ENCODE measurements at regions not wholly inside any gene's neighbourhood (a gene's known extent, or its start where the extent isn't known, plus 50 kb on each side); places are given as distances from the start of the nearest gene placed in this dataset.

DNA sequence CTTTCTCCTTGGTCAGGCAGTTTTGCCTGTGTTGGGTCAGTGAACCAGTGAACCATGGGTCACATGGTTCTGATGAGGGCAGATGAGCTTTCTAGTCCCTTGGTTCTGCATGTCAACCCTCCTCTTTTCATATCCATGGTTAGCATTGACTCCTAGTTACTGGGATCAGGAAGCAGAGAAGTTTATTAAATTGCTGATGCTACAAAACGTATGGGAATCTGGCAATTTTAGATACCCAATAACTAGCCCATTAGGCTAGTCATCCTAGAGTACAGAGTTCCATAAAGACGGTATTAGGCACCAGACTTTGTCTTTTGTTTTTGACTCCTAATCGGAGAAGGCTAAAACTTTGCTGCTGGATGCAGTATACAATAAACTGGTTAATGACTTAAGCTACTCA is 273.1 kb downstream of the ATPSCKMT start:
- DNase-seq (ENCODE audit: low read depth in 2 of 2): no peak
- H3K4me3 ChIP-seq (replicated peaks in 1 of 2; ENCODE audit: low read depth in 2 of 2, low read length in 2 of 2): no peak overlapping the region
- TF ChIP-seq, protein P1, sequence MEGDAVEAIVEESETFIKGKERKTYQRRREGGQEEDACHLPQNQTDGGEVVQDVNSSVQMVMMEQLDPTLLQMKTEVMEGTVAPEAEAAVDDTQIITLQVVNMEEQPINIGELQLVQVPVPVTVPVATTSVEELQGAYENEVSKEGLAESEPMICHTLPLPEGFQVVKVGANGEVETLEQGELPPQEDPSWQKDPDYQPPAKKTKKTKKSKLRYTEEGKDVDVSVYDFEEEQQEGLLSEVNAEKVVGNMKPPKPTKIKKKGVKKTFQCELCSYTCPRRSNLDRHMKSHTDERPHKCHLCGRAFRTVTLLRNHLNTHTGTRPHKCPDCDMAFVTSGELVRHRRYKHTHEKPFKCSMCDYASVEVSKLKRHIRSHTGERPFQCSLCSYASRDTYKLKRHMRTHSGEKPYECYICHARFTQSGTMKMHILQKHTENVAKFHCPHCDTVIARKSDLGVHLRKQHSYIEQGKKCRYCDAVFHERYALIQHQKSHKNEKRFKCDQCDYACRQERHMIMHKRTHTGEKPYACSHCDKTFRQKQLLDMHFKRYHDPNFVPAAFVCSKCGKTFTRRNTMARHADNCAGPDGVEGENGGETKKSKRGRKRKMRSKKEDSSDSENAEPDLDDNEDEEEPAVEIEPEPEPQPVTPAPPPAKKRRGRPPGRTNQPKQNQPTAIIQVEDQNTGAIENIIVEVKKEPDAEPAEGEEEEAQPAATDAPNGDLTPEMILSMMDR (IDR thresholded peaks at IDR 0.05; ENCODE audit: low read depth, low read length): no peak

DNA sequence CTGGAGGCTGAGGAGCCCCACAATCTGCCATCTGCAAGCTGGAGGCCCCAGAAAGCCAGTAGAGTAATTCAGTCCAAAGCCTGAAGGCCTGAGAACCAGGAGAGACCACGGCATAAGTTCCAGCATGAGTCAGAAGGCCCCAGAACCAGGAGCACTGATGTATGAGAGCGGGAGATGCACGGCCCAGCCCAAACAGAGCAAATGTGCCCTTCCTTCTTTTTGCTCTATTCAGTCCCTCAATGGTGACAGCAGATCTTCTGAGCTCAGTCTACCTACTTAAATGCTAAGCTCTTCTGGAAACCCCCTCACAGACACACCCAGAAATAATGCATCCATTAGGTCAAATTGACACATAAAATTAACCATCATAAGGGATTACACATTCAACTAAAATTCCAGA is 277.6 kb downstream of the ATPSCKMT start:
- no peak for DNase-seq (ENCODE audit: low read depth in 2 of 2)
- TF ChIP-seq, protein P1 (IDR thresholded peaks at IDR 0.05; ENCODE audit: low read depth, low read length): no peak
- H3K4me3 ChIP-seq (replicated peaks in 1 of 2; ENCODE audit: low read depth in 2 of 2, low read length in 2 of 2): no peak overlapping the region

DNA sequence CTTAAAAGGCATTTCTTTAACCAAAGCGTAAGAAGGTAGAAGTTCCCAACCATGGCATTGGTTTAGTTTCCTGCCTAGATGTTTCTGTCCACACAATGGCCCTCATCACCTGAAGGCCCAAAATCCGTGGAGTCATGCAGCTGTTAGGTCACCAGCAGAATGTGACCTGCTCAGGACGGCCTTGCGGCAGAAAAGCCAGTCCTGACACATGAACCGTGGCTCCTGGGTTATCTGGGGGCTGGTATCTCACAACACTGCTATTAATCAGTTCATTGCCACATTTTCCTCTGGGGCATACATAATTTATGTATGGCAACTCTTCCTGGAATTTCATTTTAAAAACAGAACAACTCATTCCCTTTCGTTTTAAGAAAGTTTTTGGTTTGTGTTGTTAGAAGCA is 278.4 kb downstream of the ATPSCKMT start:
- no peak overlapping the region for H3K4me3 ChIP-seq (replicated peaks in 1 of 2; ENCODE audit: low read depth in 2 of 2, low read length in 2 of 2)
- TF ChIP-seq, protein P1 (IDR thresholded peaks at IDR 0.05; ENCODE audit: low read depth, low read length): no peak
- DNase-seq (ENCODE audit: low read depth in 2 of 2): no peak

- H3K4me3 ChIP-seq (replicated peaks in 1 of 2; ENCODE audit: low read depth in 2 of 2, low read length in 2 of 2): no peak overlapping the region
- no peak for DNase-seq (ENCODE audit: low read depth in 2 of 2)
- TF ChIP-seq, protein P1 (IDR thresholded peaks at IDR 0.05; ENCODE audit: low read depth, low read length): no peak
These were observed 290.8 kb downstream of the ATPSCKMT start for GRCh38 chr5:9958914-9959313.

DNA sequence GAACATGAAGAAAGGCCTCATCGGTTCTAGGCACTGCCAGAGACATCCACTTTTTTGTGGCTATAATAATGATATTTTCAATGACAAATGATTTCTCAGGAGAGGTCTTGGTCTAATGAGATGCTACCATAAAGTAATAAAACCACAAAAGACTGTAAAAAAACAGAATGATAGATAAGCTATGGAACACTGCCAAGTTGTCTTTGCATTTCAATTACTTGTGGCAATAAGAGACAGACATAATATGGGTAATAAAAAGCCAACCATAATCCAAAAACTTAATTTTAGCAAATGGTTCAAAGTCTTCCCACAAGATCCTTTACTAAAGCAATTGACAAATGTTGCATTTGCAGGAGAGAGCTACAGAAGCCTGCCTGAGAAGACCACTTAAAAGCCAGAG is 292.5 kb downstream of the ATPSCKMT start:
- no peak for DNase-seq (ENCODE audit: low read depth in 2 of 2)

GRCh38 chr5:9956725-9957124 is 293.0 kb downstream of the ATPSCKMT start:
- TF ChIP-seq, protein P1 (IDR thresholded peaks at IDR 0.05; ENCODE audit: low read depth, low read length): no peak
- no peak for DNase-seq (ENCODE audit: low read depth in 2 of 2)
- no peak overlapping the region for H3K4me3 ChIP-seq (replicated peaks in 1 of 2; ENCODE audit: low read depth in 2 of 2, low read length in 2 of 2)

More for the DNA sequence above, 292.5 kb downstream of the ATPSCKMT start:
- TF ChIP-seq, protein P1 (IDR thresholded peaks at IDR 0.05; ENCODE audit: low read depth, low read length): no peak
- no peak overlapping the region for H3K4me3 ChIP-seq (replicated peaks in 1 of 2; ENCODE audit: low read depth in 2 of 2, low read length in 2 of 2)

- H3K4me3 ChIP-seq (replicated peaks in 1 of 2; ENCODE audit: low read depth in 2 of 2, low read length in 2 of 2): no peak overlapping the region
- TF ChIP-seq, protein P1 (IDR thresholded peaks at IDR 0.05; ENCODE audit: low read depth, low read length): no peak
These were observed 294.1 kb downstream of the ATPSCKMT start for GRCh38 chr5:9955586-9955985.

More at GRCh38 chr5:9955586-9955985, 294.1 kb downstream of the ATPSCKMT start:
- no peak for DNase-seq (ENCODE audit: low read depth in 2 of 2)

Data from cardiac fibroblast (primary cell).